GM18502 (cell line): ENCODE measurements at regions not wholly inside any gene's neighbourhood (a gene's known extent, or its start where the extent isn't known, plus 50 kb on each side); places are given as distances from the start of the nearest gene placed in this dataset.

Experiments used
- ATAC-seq: cut with Tn5 transposase; IDR thresholded peaks from one replicate; pipeline ENCODE4 v1.9.1; 2021; ENCODE audit warnings: mild to moderate bottlenecking; ENCODE audit not compliant: unreplicated experiment, poor library complexity

GRCh38 chr22:47288680-47289079 lies 526.2 kb downstream of the TBC1D22A start:
- ATAC-seq: no peak

GRCh38 chr22:47287516-47287915 lies 525.1 kb downstream of the TBC1D22A start:
- no peak for ATAC-seq

- no peak for ATAC-seq
Observed at GRCh38 chr22:47286590-47286989, 524.1 kb downstream of the TBC1D22A start.

GRCh38 chr22:47285981-47286380 lies 523.5 kb downstream of the TBC1D22A start:
- no peak for ATAC-seq

GRCh38 chr22:47284822-47285221 lies 522.4 kb downstream of the TBC1D22A start:
- ATAC-seq: no peak

GRCh38 chr22:47284360-47284759 lies 521.9 kb downstream of the TBC1D22A start:
- ATAC-seq: no peak

- no peak for ATAC-seq
Observed at GRCh38 chr22:47283616-47284270, 521.3 kb downstream of the TBC1D22A start.

- no peak for ATAC-seq
Observed at GRCh38 chr22:47282851-47283250, 520.4 kb downstream of the TBC1D22A start.

GRCh38 chr22:47282366-47282765 lies 519.9 kb downstream of the TBC1D22A start:
- no peak for ATAC-seq

GRCh38 chr22:47281126-47282106 lies 519.0 kb downstream of the TBC1D22A start:
- ATAC-seq: no peak

- no peak for ATAC-seq
Observed at GRCh38 chr22:47280301-47280700, 517.9 kb downstream of the TBC1D22A start.

GRCh38 chr22:47279746-47280145 lies 517.3 kb downstream of the TBC1D22A start:
- ATAC-seq: no peak

- no peak for ATAC-seq
Observed at GRCh38 chr22:47279337-47279736, 516.9 kb downstream of the TBC1D22A start.

- no peak for ATAC-seq
Observed at GRCh38 chr22:47278655-47279054, 516.2 kb downstream of the TBC1D22A start.

- ATAC-seq: no peak
Observed at GRCh38 chr22:47277531-47277930, 515.1 kb downstream of the TBC1D22A start.

GRCh38 chr22:47276991-47277390 lies 514.5 kb downstream of the TBC1D22A start:
- ATAC-seq: no peak

- ATAC-seq: no peak
Observed at GRCh38 chr22:47276450-47276820, 514.0 kb downstream of the TBC1D22A start.

- no peak for ATAC-seq
Observed at GRCh38 chr22:47275605-47276449, 513.4 kb downstream of the TBC1D22A start.

- no peak for ATAC-seq
Observed at GRCh38 chr22:47274196-47274595, 511.7 kb downstream of the TBC1D22A start.

GRCh38 chr22:47270463-47271135 lies 508.1 kb downstream of the TBC1D22A start:
- ATAC-seq: no peak
